Neural crest cell (in vitro differentiated cells): ENCODE measurements at regions not wholly inside any gene's neighbourhood (a gene's known extent, or its start where the extent isn't known, plus 50 kb on each side); places are given as distances from the start of the nearest gene placed in this dataset.
"Not testable (repeated sequence)": the region's sequence is repeated elsewhere in the genome, so short reads cannot be mapped to it uniquely, and the experiment has no call there.

Source experiments
- DNase-seq: peaks from one replicate; pipeline ENCODE4 v3.0.0; 2021; ENCODE audit warnings: low read depth, mixed read lengths, low spot score
- H3K27ac Mint-ChIP-seq: one replicate; pipeline ENCODE4 v1.8.0; 2021; ENCODE audit warnings: mild to moderate bottlenecking, mixed read lengths; ENCODE audit not compliant: unreplicated experiment
- H3K27me3 Mint-ChIP-seq: 2 replicates; pipeline ENCODE4 v1.8.0; 2021; ENCODE audit warnings: low read depth, mild to moderate bottlenecking, mixed read lengths
- H3K36me3 Mint-ChIP-seq: 2 replicates; pipeline ENCODE4 v1.8.0; 2021; ENCODE audit warnings: low read depth, mild to moderate bottlenecking, mixed read lengths
- H3K4me1 Mint-ChIP-seq: 2 replicates; pipeline ENCODE4 v1.8.0; 2021; ENCODE audit warnings: mixed read lengths
- H3K4me3 Mint-ChIP-seq: one replicate; pipeline ENCODE4 v1.8.0; 2021; ENCODE audit warnings: mild to moderate bottlenecking, mixed read lengths
- H3K9me3 Mint-ChIP-seq: 2 replicates; pipeline ENCODE4 v1.8.0; 2021; ENCODE audit warnings: mixed read lengths
- TF ChIP-seq, protein P1 (sequence below): fragments of 200-600 bp; sonication (generic); conservative IDR thresholded peaks from 2 replicates; pipeline ENCODE4 v1.5.0; 2021; ENCODE audit warnings: antibody characterized with exemption, mild to moderate bottlenecking

GRCh38 chr17:70947636-70948565 lies 778.6 kb downstream of the KCNJ2 start:
- Mint-ChIP-seq H3K27ac (no peak overlapping the region), H3K27me3 (no peaks in the 10 kb centered on the region), H3K4me1 (peaks cover 7% of the 10 kb centered on the region), H3K9me3 (peaks cover 25% of the 10 kb centered on the region), H3K36me3 (peaks cover 27% of the 10 kb centered on the region), H3K4me3 (no peak overlapping the region)
- DNase-seq, result no peak
- TF ChIP-seq, protein P1, sequence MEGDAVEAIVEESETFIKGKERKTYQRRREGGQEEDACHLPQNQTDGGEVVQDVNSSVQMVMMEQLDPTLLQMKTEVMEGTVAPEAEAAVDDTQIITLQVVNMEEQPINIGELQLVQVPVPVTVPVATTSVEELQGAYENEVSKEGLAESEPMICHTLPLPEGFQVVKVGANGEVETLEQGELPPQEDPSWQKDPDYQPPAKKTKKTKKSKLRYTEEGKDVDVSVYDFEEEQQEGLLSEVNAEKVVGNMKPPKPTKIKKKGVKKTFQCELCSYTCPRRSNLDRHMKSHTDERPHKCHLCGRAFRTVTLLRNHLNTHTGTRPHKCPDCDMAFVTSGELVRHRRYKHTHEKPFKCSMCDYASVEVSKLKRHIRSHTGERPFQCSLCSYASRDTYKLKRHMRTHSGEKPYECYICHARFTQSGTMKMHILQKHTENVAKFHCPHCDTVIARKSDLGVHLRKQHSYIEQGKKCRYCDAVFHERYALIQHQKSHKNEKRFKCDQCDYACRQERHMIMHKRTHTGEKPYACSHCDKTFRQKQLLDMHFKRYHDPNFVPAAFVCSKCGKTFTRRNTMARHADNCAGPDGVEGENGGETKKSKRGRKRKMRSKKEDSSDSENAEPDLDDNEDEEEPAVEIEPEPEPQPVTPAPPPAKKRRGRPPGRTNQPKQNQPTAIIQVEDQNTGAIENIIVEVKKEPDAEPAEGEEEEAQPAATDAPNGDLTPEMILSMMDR, result no peak

GRCh38 chr17:70953140-70953539 lies 783.8 kb downstream of the KCNJ2 start:
- Mint-ChIP-seq H3K9me3 (peaks cover 31% of the 10 kb centered on the region), H3K36me3 (peaks cover 23% of the 10 kb centered on the region)
- not testable (repeated sequence) for H3K27me3 Mint-ChIP-seq

DNA sequence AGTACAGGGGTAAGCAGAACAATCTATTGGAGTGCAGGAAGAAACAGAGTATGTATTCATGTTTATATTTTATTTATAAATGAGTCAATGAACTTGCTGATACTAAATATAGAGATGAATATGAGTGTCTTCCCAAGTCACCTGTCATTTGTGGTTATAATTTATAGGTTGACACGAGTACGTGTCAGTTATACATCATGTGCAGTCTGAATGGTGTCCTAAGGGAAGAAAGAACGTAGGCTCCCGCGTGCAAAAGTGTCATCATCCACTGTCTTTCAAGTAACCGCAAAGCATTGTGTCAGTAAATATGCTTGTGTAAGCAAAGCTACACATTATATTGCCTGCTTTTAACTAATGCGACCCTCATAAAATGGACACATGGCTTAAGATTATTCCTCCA lies 786.1 kb downstream of the KCNJ2 start:
- peak overlapping the region; percentile 76 for H3K27ac Mint-ChIP-seq
- peaks cover 5% of the 10 kb centered on the region for H3K4me1 Mint-ChIP-seq
- H3K9me3 Mint-ChIP-seq, result peaks cover 24% of the 10 kb centered on the region
- no peak for DNase-seq
- no peaks in the 10 kb centered on the region for H3K27me3 Mint-ChIP-seq
- H3K36me3 Mint-ChIP-seq, result peaks cover 8% of the 10 kb centered on the region
- no peak overlapping the region for H3K4me3 Mint-ChIP-seq
- TF ChIP-seq, protein P1, result no peak

More at GRCh38 chr17:70953140-70953539, 783.8 kb downstream of the KCNJ2 start:
- not testable (repeated sequence) for H3K4me3 Mint-ChIP-seq, H3K4me1 Mint-ChIP-seq, H3K27ac Mint-ChIP-seq, DNase-seq

DNA sequence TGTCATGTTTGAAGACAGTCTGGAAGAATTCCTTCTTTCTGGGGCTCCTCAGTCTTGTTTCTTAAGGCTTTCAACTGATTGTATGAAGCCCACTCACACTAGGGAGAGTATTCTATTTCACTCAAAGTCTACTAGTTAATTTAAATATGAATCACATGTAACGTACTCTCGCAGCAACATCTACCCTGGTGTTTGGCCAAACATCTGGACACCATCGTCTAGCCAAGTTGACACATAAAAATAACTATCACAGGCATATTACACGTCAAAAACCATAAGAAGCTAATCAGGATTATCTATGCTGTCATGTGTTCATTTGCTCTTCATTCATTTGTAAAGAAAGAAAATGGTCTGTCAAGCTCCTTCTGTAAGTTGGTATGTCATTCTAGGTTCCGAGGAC lies 787.4 kb downstream of the KCNJ2 start:
- Mint-ChIP-seq H3K4me3 (no peak overlapping the region), H3K27ac (no peak overlapping the region), H3K27me3 (no peaks in the 10 kb centered on the region), H3K9me3 (peaks cover 19% of the 10 kb centered on the region), H3K36me3 (peaks cover 3% of the 10 kb centered on the region), H3K4me1 (peaks cover 5% of the 10 kb centered on the region)
- TF ChIP-seq, protein P1, result no peak
- no peak for DNase-seq

- H3K4me1 Mint-ChIP-seq, result no peaks in the 10 kb centered on the region
- H3K27ac Mint-ChIP-seq, result no peak overlapping the region
- peaks cover 6% of the 10 kb centered on the region for H3K9me3 Mint-ChIP-seq
- H3K36me3 Mint-ChIP-seq, result peaks cover 7% of the 10 kb centered on the region
- TF ChIP-seq, protein P1, result no peak
- no peak overlapping the region for H3K4me3 Mint-ChIP-seq
- no peak for DNase-seq
- no peaks in the 10 kb centered on the region for H3K27me3 Mint-ChIP-seq
Observed at GRCh38 chr17:70961341-70961740, 792.0 kb downstream of the KCNJ2 start.

- no peaks in the 10 kb centered on the region for H3K4me1 Mint-ChIP-seq
- no peak overlapping the region for H3K4me3 Mint-ChIP-seq
- no peaks in the 10 kb centered on the region for H3K27me3 Mint-ChIP-seq
- H3K36me3 Mint-ChIP-seq, result peaks cover 15% of the 10 kb centered on the region
- TF ChIP-seq, protein P1, result no peak
- peaks cover 9% of the 10 kb centered on the region for H3K9me3 Mint-ChIP-seq
- H3K27ac Mint-ChIP-seq, result no peak overlapping the region
- no peak for DNase-seq
Observed at GRCh38 chr17:70968302-70968701, 799.0 kb downstream of the KCNJ2 start.
